NT2/D1 (cell line): ENCODE measurements at regions not wholly inside any gene's neighbourhood (a gene's known extent, or its start where the extent isn't known, plus 50 kb on each side); places are given as distances from the start of the nearest gene placed in this dataset.

ENCODE experiments used
- YY1 ChIP-seq: IDR thresholded peaks from 2 replicates; pipeline ENCODE4 v1.6.1; 2011; ENCODE audit not compliant: insufficient read length, insufficient read depth
- ZNF274 ChIP-seq: IDR thresholded peaks from 2 replicates; pipeline ENCODE4 v1.6.1; 2011; ENCODE audit warnings: mild to moderate bottlenecking, low read depth, low read length

DNA sequence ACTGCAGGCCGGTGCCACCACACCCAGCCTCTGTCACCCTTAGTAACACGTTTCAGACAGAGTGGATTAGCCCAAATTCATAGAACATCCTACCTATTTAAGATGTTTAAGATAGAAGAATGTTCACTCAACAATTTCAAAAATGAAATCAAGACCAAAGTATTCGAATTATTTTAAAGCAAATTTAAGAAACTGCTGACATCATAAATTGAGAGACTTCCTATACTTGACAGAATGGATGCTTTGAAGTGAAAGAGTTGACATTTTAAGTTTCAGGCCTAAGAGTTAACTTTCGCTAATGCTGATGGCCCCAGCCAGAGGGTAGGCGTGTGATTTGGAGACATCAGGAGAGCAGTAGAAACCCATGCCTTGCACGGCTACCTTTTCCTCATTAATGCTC, 271.9 kb downstream of the SS18 start:
- no peak for TF ChIP-seq ZNF274
- no peak for TF ChIP-seq YY1
